Neural progenitor cell (in vitro differentiated cells): ENCODE measurements at regions not wholly inside any gene's neighbourhood (a gene's known extent, or its start where the extent isn't known, plus 50 kb on each side); places are given as distances from the start of the nearest gene placed in this dataset.

Source experiments
- DNase-seq: peaks from one replicate; pipeline ENCODE4 v3.0.0-alpha.2; 2016; ENCODE audit warnings: low spot score
- H2AFZ ChIP-seq: fragments of 200-600 bp; sonication (generic); replicated peaks from 2 replicates; pipeline ENCODE4 v1.6.1; 2016; ENCODE audit warnings: antibody characterized with exemption
- H3F3A ChIP-seq: fragments of 200-600 bp; sonication (generic); 2 replicates; pipeline ENCODE4 v1.6.1; 2016; ENCODE audit warnings: antibody characterized with exemption, low read depth
- H3K27ac ChIP-seq: fragments of 200-600 bp; sonication (generic); 2 replicates; pipeline ENCODE4 v1.5.1; 2016; ENCODE audit warnings: mild to moderate bottlenecking
- H3K27me3 ChIP-seq: fragments of 200-600 bp; sonication (generic); 2 replicates; pipeline ENCODE4 v1.6.1; 2016; ENCODE audit warnings: mild to moderate bottlenecking, moderate library complexity
- H3K36me3 ChIP-seq: fragments of 200-600 bp; sonication (generic); 2 replicates; pipeline ENCODE4 v1.5.1; 2016
- H3K4me1 ChIP-seq: fragments of 200-600 bp; sonication (generic); 2 replicates; pipeline ENCODE4 v1.6.1; 2016; ENCODE audit warnings: mixed run types
- H3K4me2 ChIP-seq: fragments of 200-600 bp; sonication (generic); 2 replicates; pipeline ENCODE4 v1.6.1; 2016
- H3K4me3 ChIP-seq: fragments of 200-600 bp; sonication (generic); 2 replicates; pipeline ENCODE4 v1.5.1; 2016
- H3K79me2 ChIP-seq: fragments of 200-600 bp; sonication (generic); 2 replicates; pipeline ENCODE4 v1.6.1; 2016; ENCODE audit warnings: low read depth
- H3K9ac ChIP-seq: fragments of 200-600 bp; sonication (generic); 2 replicates; pipeline ENCODE4 v1.6.1; 2016
- H3K9me3 ChIP-seq: fragments of 200-600 bp; sonication (generic); 2 replicates; pipeline ENCODE4 v1.5.1; 2016; ENCODE audit warnings: low read depth
- H4K20me1 ChIP-seq: fragments of 200-600 bp; sonication (generic); 2 replicates; pipeline ENCODE4 v1.6.1; 2016; ENCODE audit warnings: low read depth
- H3K27ac Mint-ChIP-seq: 3 replicates; pipeline ENCODE4 v1.8.0; 2021; ENCODE audit warnings: mixed read lengths
- H3K27me3 Mint-ChIP-seq: 2 replicates; pipeline ENCODE4 v1.8.0; 2022; ENCODE audit warnings: low read depth, mild to moderate bottlenecking, inconsistent platforms, moderate library complexity, mixed read lengths; ENCODE audit not compliant: insufficient read depth
- H3K36me3 Mint-ChIP-seq: 3 replicates; pipeline ENCODE4 v1.8.0; 2021; ENCODE audit warnings: mixed read lengths
- H3K4me1 Mint-ChIP-seq: 3 replicates; pipeline ENCODE4 v1.8.0; 2021; ENCODE audit warnings: mixed read lengths
- H3K4me3 Mint-ChIP-seq: 3 replicates; pipeline ENCODE4 v1.8.0; 2021; ENCODE audit warnings: mild to moderate bottlenecking, moderate library complexity, mixed read lengths
- H3K9me3 Mint-ChIP-seq: 3 replicates; pipeline ENCODE4 v1.8.0; 2020; ENCODE audit warnings: mixed read lengths
- CTCF ChIP-seq: fragments of 200-600 bp; sonication (generic); IDR thresholded peaks from 2 replicates; pipeline ENCODE4 v1.5.1; 2017; ENCODE audit warnings: antibody characterized with exemption, mild to moderate bottlenecking
- EZH2 ChIP-seq: fragments of 200-600 bp; sonication (generic); IDR thresholded peaks from 2 replicates; pipeline ENCODE4 v1.6.1; 2017; ENCODE audit warnings: antibody characterized with exemption, mild to moderate bottlenecking, moderate library complexity
- EZH2phosphoT487 ChIP-seq: fragments of 200-600 bp; sonication (generic); IDR thresholded peaks from 2 replicates; pipeline ENCODE4 v1.6.1; 2017; ENCODE audit warnings: antibody characterized with exemption

DNA sequence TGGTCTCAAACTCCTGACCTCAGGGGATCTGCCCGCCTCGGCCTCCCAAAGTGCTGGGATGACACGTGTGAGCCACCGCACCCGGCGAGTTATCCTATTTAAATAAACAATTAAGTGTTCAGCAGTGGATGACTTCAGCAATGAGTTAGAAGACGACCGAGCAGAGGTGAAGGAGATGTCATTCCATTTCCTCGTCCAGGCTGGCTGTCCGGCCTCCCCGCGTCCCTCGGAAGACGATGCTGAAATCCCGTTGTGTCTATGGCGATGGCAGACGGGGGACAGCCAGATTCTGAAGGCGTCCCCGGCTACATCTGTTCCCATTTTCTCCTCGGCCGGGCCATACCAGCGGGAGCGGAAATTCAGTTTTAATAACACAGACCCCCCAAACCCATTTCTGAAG, 209.8 kb downstream of the CRLF2 start:
- no peak overlapping the region for H3K27ac ChIP-seq
- Mint-ChIP-seq H3K4me1 (peaks cover 9% of the 10 kb centered on the region), H3K9me3 (no peaks in the 10 kb centered on the region), H3K27ac (peak overlapping the region; percentile 74), H3K36me3 (no peaks in the 10 kb centered on the region), H3K27me3 (peaks cover 10% of the 10 kb centered on the region), H3K4me3 (no peak overlapping the region)
- H3K9me3 ChIP-seq = no peaks in the 10 kb centered on the region
- no peaks in the 10 kb centered on the region for H3K79me2 ChIP-seq
- no peak overlapping the region for H3K9ac ChIP-seq
- no peak overlapping the region for H3K4me2 ChIP-seq
- DNase-seq = no peak
- no peaks in the 10 kb centered on the region for H3K36me3 ChIP-seq
- H3K4me1 ChIP-seq = peaks cover 11% of the 10 kb centered on the region
- no peak for TF ChIP-seq EZH2phosphoT487
- TF ChIP-seq EZH2 = no peak
- TF ChIP-seq CTCF = no peak
- no peak overlapping the region for H3K4me3 ChIP-seq
- H3K27me3 ChIP-seq = no peaks in the 10 kb centered on the region
- peak overlapping the region; percentile 5 for H2AFZ ChIP-seq
- H4K20me1 ChIP-seq = no peaks in the 10 kb centered on the region
- H3F3A ChIP-seq = peaks cover 20% of the 10 kb centered on the region

DNA sequence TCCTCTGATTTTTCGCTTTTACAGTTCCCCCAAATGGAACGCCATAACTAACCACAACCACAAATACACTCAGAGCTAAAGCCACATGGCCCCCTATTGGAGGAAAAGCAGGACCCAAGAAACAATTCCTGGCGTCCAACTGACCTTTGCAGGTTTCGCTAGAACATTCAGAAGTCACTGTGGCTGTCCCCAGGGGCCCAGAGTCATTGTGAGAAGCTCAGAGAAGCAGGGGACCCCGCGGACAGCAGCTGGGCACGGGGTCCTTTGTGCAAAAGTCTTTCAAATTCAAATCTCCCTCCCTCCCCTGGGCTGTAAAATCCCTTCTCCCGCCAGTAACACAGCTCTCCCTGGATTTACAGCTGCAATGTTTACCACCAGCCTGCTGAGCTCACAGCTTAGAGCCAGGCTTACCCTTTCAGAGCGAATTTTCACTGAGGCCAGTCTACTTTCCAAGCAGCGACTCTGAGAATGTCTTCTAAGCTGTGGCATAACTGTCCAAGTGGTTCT, 214.8 kb downstream of the CRLF2 start:
- no peak overlapping the region for H3K27ac Mint-ChIP-seq
- H3K4me3 Mint-ChIP-seq = no peak overlapping the region
- no peaks in the 10 kb centered on the region for H3K4me1 Mint-ChIP-seq
- H3K27me3 Mint-ChIP-seq = no peaks in the 10 kb centered on the region
- H3K4me2 ChIP-seq = peak overlapping the region; percentile 57
- no peaks in the 10 kb centered on the region for H3K9me3 ChIP-seq
- peaks cover 27% of the 10 kb centered on the region for H3F3A ChIP-seq
- peaks cover 18% of the 10 kb centered on the region for H3K4me1 ChIP-seq
- H3K9ac ChIP-seq = no peak overlapping the region
- no peak overlapping the region for H2AFZ ChIP-seq
- H3K9me3 Mint-ChIP-seq = peaks cover 4% of the 10 kb centered on the region
- H3K36me3 ChIP-seq = no peaks in the 10 kb centered on the region
- H3K36me3 Mint-ChIP-seq = peaks cover 1% of the 10 kb centered on the region
- no peaks in the 10 kb centered on the region for H3K27me3 ChIP-seq
- no peaks in the 10 kb centered on the region for H4K20me1 ChIP-seq
- peak overlapping the region; percentile 12 for H3K4me3 ChIP-seq
- DNase-seq = peak; percentile 92
- H3K79me2 ChIP-seq = no peaks in the 10 kb centered on the region
- peak overlapping the region; percentile 96 for H3K27ac ChIP-seq
- TF ChIP-seq CTCF = peak; percentile 41
- peak; percentile 23 for TF ChIP-seq EZH2phosphoT487
- TF ChIP-seq EZH2 = no peak

DNA sequence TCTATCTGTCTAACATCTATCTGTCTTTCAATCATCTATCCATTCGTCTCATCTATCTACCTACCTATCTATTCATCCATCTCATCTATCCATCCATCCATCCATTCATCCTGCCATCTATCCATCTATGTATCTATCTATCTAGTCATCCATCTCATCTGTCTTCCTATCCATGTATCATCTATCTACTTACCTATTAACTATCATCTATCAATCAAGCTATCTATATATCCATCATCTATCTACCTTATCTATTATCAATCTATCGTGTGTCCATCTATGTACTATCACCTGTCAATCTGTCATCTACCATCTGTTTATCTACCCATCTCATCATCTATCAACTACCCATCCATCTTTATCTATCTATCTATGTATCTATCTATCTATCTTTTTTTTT, 217.7 kb downstream of the CRLF2 start:
- peaks cover 9% of the 10 kb centered on the region for H3K27me3 Mint-ChIP-seq

More for the DNA sequence above, 217.7 kb downstream of the CRLF2 start:
- TF ChIP-seq EZH2phosphoT487 = no peak
- TF ChIP-seq EZH2 = no peak
- TF ChIP-seq CTCF = no peak
- no peak for DNase-seq
- Mint-ChIP-seq H3K9me3 (peaks cover 4% of the 10 kb centered on the region), H3K36me3 (peaks cover 1% of the 10 kb centered on the region), H3K4me3 (no peak overlapping the region), H3K4me1 (no peaks in the 10 kb centered on the region), H3K27ac (no peak overlapping the region)
- H3K9me3 ChIP-seq = no peaks in the 10 kb centered on the region
- no peaks in the 10 kb centered on the region for H4K20me1 ChIP-seq
- peaks cover 27% of the 10 kb centered on the region for H3F3A ChIP-seq
- no peak overlapping the region for H3K27ac ChIP-seq
- peaks cover 18% of the 10 kb centered on the region for H3K4me1 ChIP-seq
- no peaks in the 10 kb centered on the region for H3K27me3 ChIP-seq
- no peak overlapping the region for H3K4me2 ChIP-seq
- H3K4me3 ChIP-seq = no peak overlapping the region
- no peaks in the 10 kb centered on the region for H3K79me2 ChIP-seq
- H3K9ac ChIP-seq = no peak overlapping the region
- no peak overlapping the region for H2AFZ ChIP-seq
- no peaks in the 10 kb centered on the region for H3K36me3 ChIP-seq
